GM19468 (cell line): ENCODE measurements at regions not wholly inside any gene's neighbourhood (a gene's known extent, or its start where the extent isn't known, plus 50 kb on each side); places are given as distances from the start of the nearest gene placed in this dataset.
"Not testable (repeated sequence)": the region's sequence is repeated elsewhere in the genome, so short reads cannot be mapped to it uniquely, and the experiment has no call there.

Experiments used
- ATAC-seq: cut with Tn5 transposase; IDR thresholded peaks from one replicate; pipeline ENCODE4 v1.9.1; 2021; ENCODE audit warnings: mild to moderate bottlenecking, moderate library complexity, moderate number of reproducible peaks; ENCODE audit not compliant: unreplicated experiment; ENCODE audit errors: extremely low read depth

- no peak for ATAC-seq
Observed at GRCh38 chr3:29164825-29165224, 116.0 kb upstream of the RBMS3 start.

GRCh38 chr3:29167180-29167579 is 113.7 kb upstream of the RBMS3 start:
- no peak for ATAC-seq

- no peak for ATAC-seq
Observed at GRCh38 chr3:29168081-29168480, 112.8 kb upstream of the RBMS3 start.

- no peak for ATAC-seq
Observed at GRCh38 chr3:29168696-29169095, 112.2 kb upstream of the RBMS3 start.

GRCh38 chr3:29169451-29169850 is 111.4 kb upstream of the RBMS3 start:
- ATAC-seq, result no peak

GRCh38 chr3:29171043-29171990 is 109.6 kb upstream of the RBMS3 start:
- no peak for ATAC-seq

- ATAC-seq, result no peak
Observed at GRCh38 chr3:29176501-29176900, 104.4 kb upstream of the RBMS3 start.

GRCh38 chr3:29178809-29179793 is 101.8 kb upstream of the RBMS3 start:
- ATAC-seq, result no peak

GRCh38 chr3:29181149-29181780 is 99.6 kb upstream of the RBMS3 start:
- ATAC-seq, result peak; percentile 64

GRCh38 chr3:29181872-29182271 is 99.0 kb upstream of the RBMS3 start:
- ATAC-seq, result no peak

GRCh38 chr3:29182828-29183227 is 98.0 kb upstream of the RBMS3 start:
- ATAC-seq, result not testable (repeated sequence)

- ATAC-seq, result no peak
Observed at GRCh38 chr3:29183346-29184087, 97.4 kb upstream of the RBMS3 start.

GRCh38 chr3:29185706-29186105 is 95.2 kb upstream of the RBMS3 start:
- no peak for ATAC-seq

GRCh38 chr3:29186131-29186599 is 94.7 kb upstream of the RBMS3 start:
- no peak for ATAC-seq

- no peak for ATAC-seq
Observed at GRCh38 chr3:29186982-29187725, 93.7 kb upstream of the RBMS3 start.

GRCh38 chr3:29189328-29189727 is 91.5 kb upstream of the RBMS3 start:
- no peak for ATAC-seq

- ATAC-seq, result no peak
Observed at GRCh38 chr3:29194139-29194538, 86.7 kb upstream of the RBMS3 start.

- no peak for ATAC-seq
Observed at GRCh38 chr3:29195056-29195455, 85.8 kb upstream of the RBMS3 start.

GRCh38 chr3:29201604-29202003 is 79.3 kb upstream of the RBMS3 start:
- no peak for ATAC-seq
